ENCODE measurements at regions not wholly inside any gene's neighbourhood (a gene's known extent, or its start where the extent isn't known, plus 50 kb on each side); places are given as distances from the start of the nearest gene placed in this dataset.

GRCh38 chr15:73812806-73813465, 59.8 kb upstream of the INSYN1 start:
- TF ChIP-seq EZH2 (IDR thresholded peaks at IDR 0.05; ENCODE audit: insufficient read depth, low read length), result no peak
- no peak for TF ChIP-seq CTCF (IDR thresholded peaks at IDR 0.05; ENCODE audit: insufficient read depth, low read depth, low read length)

All from astrocyte (in vitro differentiated cells and primary cell).